ENCODE measurements at regions not wholly inside any gene's neighbourhood (a gene's known extent, or its start where the extent isn't known, plus 50 kb on each side); places are given as distances from the start of the nearest gene placed in this dataset.
"Not testable (repeated sequence)": the region's sequence is repeated elsewhere in the genome, so short reads cannot be mapped to it uniquely, and the experiment has no call there.

- intact Hi-C loops (cut with DNase I; ENCODE audit: low total_unique reads), result no loop called here
- H3K4me3 ChIP-seq (ENCODE audit: low read depth, poor library complexity, severe bottlenecking), result no peak overlapping the region
- 64 to 67% methylated on average over 2 of the region's 2 CpGs for WGBS, 2 donors
- no peak for DNase-seq (ENCODE audit: low spot score in 2 of 2)
- no peak for TF ChIP-seq POLR2A (IDR thresholded peaks at IDR 0.05)
- TF ChIP-seq, protein P1, sequence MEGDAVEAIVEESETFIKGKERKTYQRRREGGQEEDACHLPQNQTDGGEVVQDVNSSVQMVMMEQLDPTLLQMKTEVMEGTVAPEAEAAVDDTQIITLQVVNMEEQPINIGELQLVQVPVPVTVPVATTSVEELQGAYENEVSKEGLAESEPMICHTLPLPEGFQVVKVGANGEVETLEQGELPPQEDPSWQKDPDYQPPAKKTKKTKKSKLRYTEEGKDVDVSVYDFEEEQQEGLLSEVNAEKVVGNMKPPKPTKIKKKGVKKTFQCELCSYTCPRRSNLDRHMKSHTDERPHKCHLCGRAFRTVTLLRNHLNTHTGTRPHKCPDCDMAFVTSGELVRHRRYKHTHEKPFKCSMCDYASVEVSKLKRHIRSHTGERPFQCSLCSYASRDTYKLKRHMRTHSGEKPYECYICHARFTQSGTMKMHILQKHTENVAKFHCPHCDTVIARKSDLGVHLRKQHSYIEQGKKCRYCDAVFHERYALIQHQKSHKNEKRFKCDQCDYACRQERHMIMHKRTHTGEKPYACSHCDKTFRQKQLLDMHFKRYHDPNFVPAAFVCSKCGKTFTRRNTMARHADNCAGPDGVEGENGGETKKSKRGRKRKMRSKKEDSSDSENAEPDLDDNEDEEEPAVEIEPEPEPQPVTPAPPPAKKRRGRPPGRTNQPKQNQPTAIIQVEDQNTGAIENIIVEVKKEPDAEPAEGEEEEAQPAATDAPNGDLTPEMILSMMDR (IDR thresholded peaks at IDR 0.05), result no peak
These were observed 193.0 kb downstream of the TRIML1 start for GRCh38 chr4:188332265-188332664.

- no peak overlapping the region for H3K4me3 ChIP-seq (ENCODE audit: low read depth, poor library complexity, severe bottlenecking)
- intact Hi-C loops (cut with DNase I; ENCODE audit: low total_unique reads), result no loop called here
- WGBS, 2 donors, result 92 to 95% methylated on average over 23 of the region's 23 CpGs
- no peak for DNase-seq (ENCODE audit: low spot score in 2 of 2)
- TF ChIP-seq, protein P1 (IDR thresholded peaks at IDR 0.05), result no peak
- no peak for TF ChIP-seq POLR2A (IDR thresholded peaks at IDR 0.05)
These were observed 197.7 kb downstream of the TRIML1 start for GRCh38 chr4:188336891-188337290.

- no peak for DNase-seq (ENCODE audit: low spot score in 2 of 2)
- TF ChIP-seq, protein P1 (IDR thresholded peaks at IDR 0.05), result no peak
- TF ChIP-seq POLR2A (IDR thresholded peaks at IDR 0.05), result no peak
- no peak overlapping the region for H3K4me3 ChIP-seq (ENCODE audit: low read depth, poor library complexity, severe bottlenecking)
- 85 to 90% methylated on average over 7 of the region's 7 CpGs for WGBS, 2 donors
- intact Hi-C loops (cut with DNase I; ENCODE audit: low total_unique reads), result no loop called here
These were observed 202.2 kb downstream of the TRIML1 start for GRCh38 chr4:188341428-188341827.

DNA sequence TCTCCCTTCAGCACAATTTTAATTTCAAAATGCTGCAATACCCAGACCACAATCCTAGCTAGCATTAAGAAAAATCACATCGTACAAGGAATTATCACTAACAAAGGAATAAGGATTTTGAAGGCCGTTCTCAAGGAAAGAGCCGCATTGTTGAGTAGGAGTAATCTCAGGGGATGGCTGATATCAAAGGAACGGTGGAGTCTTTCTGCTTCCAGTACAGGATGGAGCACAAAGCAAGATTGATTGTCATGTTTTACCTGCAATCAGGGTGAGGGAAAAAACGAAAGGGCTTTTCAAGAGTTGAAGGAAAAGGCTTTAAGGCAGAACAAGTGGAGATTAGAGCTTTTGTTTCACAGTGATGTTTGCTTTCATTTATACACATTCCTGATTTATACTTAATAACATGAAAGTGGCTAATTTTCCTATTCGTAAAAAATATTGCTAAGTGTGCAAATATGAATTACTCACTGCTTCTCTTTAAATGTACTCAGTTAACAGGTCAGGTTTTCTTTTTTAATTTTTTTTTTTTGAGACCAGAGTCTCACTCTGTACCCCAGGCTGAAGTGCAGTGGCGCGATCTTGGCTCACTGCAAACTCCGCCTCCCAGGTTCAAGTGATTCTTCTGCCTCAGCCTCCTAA is 207.0 kb downstream of the TRIML1 start:
- DNase-seq (ENCODE audit: low spot score in 2 of 2), result no peak
- WGBS, 2 donors, result 71% methylated on average over 9 of the region's 9 CpGs
- TF ChIP-seq POLR2A (IDR thresholded peaks at IDR 0.05), result no peak
- TF ChIP-seq, protein P1 (IDR thresholded peaks at IDR 0.05), result no peak
- no peak overlapping the region for H3K4me3 ChIP-seq (ENCODE audit: low read depth, poor library complexity, severe bottlenecking)
- intact Hi-C loops (cut with DNase I; ENCODE audit: low total_unique reads), result no loop called here

DNA sequence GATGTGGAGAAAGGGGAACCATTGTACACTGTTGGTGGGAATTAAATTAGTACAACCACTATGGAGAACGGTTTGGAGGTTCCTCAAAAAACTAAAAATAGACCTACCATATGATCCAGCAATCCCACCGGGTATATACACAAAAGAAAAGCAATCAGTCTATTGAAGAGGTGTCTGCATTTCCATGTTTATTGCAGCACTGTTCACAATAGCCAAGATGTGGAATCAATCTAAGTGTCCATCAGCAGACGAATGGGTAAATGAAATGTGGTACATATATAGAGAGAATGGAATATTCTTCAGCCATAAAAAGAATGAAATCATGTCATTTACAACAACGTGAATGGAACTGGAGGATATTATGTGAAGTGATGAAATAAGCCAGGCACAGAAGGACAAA is 208.1 kb downstream of the TRIML1 start:
- 67 to 71% methylated on average over 4 of the region's 4 CpGs for WGBS, 2 donors
- TF ChIP-seq, protein P1 (IDR thresholded peaks at IDR 0.05), result no peak
- no peak for DNase-seq (ENCODE audit: low spot score in 2 of 2)
- H3K4me3 ChIP-seq (ENCODE audit: low read depth, poor library complexity, severe bottlenecking), result no peak overlapping the region
- intact Hi-C loops (cut with DNase I; ENCODE audit: low total_unique reads), result no loop called here

GRCh38 chr4:188349569-188349968 is 210.3 kb downstream of the TRIML1 start:
- intact Hi-C loops (cut with DNase I; ENCODE audit: low total_unique reads); DNase-seq (ENCODE audit: low spot score in 2 of 2); H3K4me3 ChIP-seq (ENCODE audit: low read depth, poor library complexity, severe bottlenecking): not testable (repeated sequence)
- WGBS, 2 donors, result 90 to 98% methylated on average over 10 of the region's 10 CpGs

Measured in lower leg skin (tissue), 4 donors.